Naive thymus-derived CD4-positive, alpha-beta T cell (primary cell): ENCODE measurements at regions not wholly inside any gene's neighbourhood (a gene's known extent, or its start where the extent isn't known, plus 50 kb on each side); places are given as distances from the start of the nearest gene placed in this dataset.

Experiments
- ATAC-seq: fragments of 150-1000 bp; cut with Tn5 transposase; 2 replicates; pipeline ENCODE4 v1.10.0; 2021; ENCODE audit warnings: mild to moderate bottlenecking, moderate library complexity
- CTCF ChIA-PET: fragments of 350-600 bp; sonication (Branson Sonifier 250); formaldehyde crosslinking; loops from one replicate; lab custom pipeline; 2021; ENCODE audit warnings: antibody characterized with exemption; lab: Charles Lee
- POLR2A ChIA-PET: fragments of 350-600 bp; sonication (Branson Sonifier 250); formaldehyde crosslinking; loops from one replicate; lab custom pipeline; 2021; ENCODE audit warnings: antibody characterized with exemption, inconsistent platforms; lab: Charles Lee
- DNase-seq, 9 donors: peaks; one replicate each; pipeline versions ENCODE4 v3.0.0 to v3.0.0-alpha.2; 2020 to 2022; ENCODE audit warnings: mixed read lengths in 1 of 9
- H3K27ac ChIP-seq: one replicate; pipeline ENCODE4 v1.7.0; 2013; ENCODE audit warnings: mild to moderate bottlenecking, low read depth, low read length, moderate library complexity
- H3K27me3 ChIP-seq, 2 donors: one replicate each; pipeline ENCODE4 v1.7.0; 2013; ENCODE audit warnings: low read length in 2 of 2, mild to moderate bottlenecking in 2 of 2, moderate library complexity in 2 of 2; ENCODE audit not compliant: control insufficient read depth in 2 of 2, insufficient read depth in 2 of 2
- H3K36me3 ChIP-seq, 3 experiments: 1 replicate in 2 of 3; 2 replicates in 1 of 3; pipeline ENCODE4 v1.7.0; 2013; ENCODE audit warnings: low read length in 3 of 3, mild to moderate bottlenecking in 3 of 3, moderate library complexity in 1 of 3; ENCODE audit not compliant: insufficient read depth in 3 of 3, control insufficient read depth in 2 of 3
- H3K4me1 ChIP-seq, 2 donors: one replicate each; pipeline ENCODE4 v1.7.0; 2013; ENCODE audit warnings: low read length in 2 of 2, mild to moderate bottlenecking in 2 of 2, moderate library complexity in 1 of 2; ENCODE audit not compliant: control insufficient read depth in 2 of 2, insufficient read depth in 2 of 2
- H3K4me3 ChIP-seq: 2 replicates; pipeline ENCODE4 v1.7.0; 2013; ENCODE audit warnings: mild to moderate bottlenecking, low read length
- H3K9me3 ChIP-seq, 3 experiments: 1 replicate in 2 of 3; 2 replicates in 1 of 3; pipeline ENCODE4 v1.7.0; 2013; ENCODE audit warnings: low read length in 3 of 3; ENCODE audit not compliant: control insufficient read depth in 2 of 3
- H3K27ac Mint-ChIP-seq, 9 donors: one replicate each; pipeline ENCODE4 v1.8.0; 2020 to 2022; ENCODE audit warnings: mixed read lengths in 9 of 9, mild to moderate bottlenecking in 8 of 9, moderate library complexity in 5 of 9, inconsistent platforms in 2 of 9
- H3K27me3 Mint-ChIP-seq, 5 donors: one replicate each; pipeline ENCODE4 v1.8.0; 2021 to 2022; ENCODE audit warnings: mixed read lengths in 5 of 5, mild to moderate bottlenecking in 1 of 5
- H3K36me3 Mint-ChIP-seq, 5 donors: one replicate each; pipeline ENCODE4 v1.8.0; 2020 to 2022; ENCODE audit warnings: mixed read lengths in 5 of 5, mild to moderate bottlenecking in 3 of 5, inconsistent platforms in 1 of 5
- H3K4me1 Mint-ChIP-seq, 7 donors: one replicate each; pipeline ENCODE4 v1.8.0; 2020 to 2022; ENCODE audit warnings: mixed read lengths in 7 of 7, mild to moderate bottlenecking in 3 of 7, inconsistent platforms in 1 of 7
- H3K4me3 Mint-ChIP-seq, 10 donors: one replicate each; pipeline ENCODE4 v1.8.0; 2020 to 2022; ENCODE audit warnings: mild to moderate bottlenecking in 10 of 10, mixed read lengths in 10 of 10, moderate library complexity in 6 of 10, inconsistent platforms in 2 of 10
- H3K9me3 Mint-ChIP-seq, 11 donors: one replicate each; pipeline ENCODE4 v1.8.0; 2020 to 2022; ENCODE audit warnings: mixed read lengths in 11 of 11, mild to moderate bottlenecking in 4 of 11, inconsistent platforms in 1 of 11, moderate library complexity in 1 of 11
- intact Hi-C, 2 donors: fragments of 100-400 bp; cut with micrococcal nuclease; formaldehyde crosslinking; loops; one replicate each; pipeline ENCODE4 v1.15.1; 2023

- no peak overlapping the region for H3K4me3 ChIP-seq
- no peaks in the 10 kb centered on the region for H3K27me3 ChIP-seq
- intact Hi-C loops, result no loop called here
- Mint-ChIP-seq H3K4me1 (peaks cover 0 to 6% (median 0%) of the 10 kb centered on the region in 7 donors), H3K27ac (no peak overlapping the region), H3K9me3 (peaks cover 0 to 4% (median 0%) of the 10 kb centered on the region in 11 donors), H3K36me3 (no peaks in the 10 kb centered on the region), H3K4me3 (no peak overlapping the region), H3K27me3 (peaks cover 0 to 18% (median 5%) of the 10 kb centered on the region in 5 donors)
- ChIA-PET CTCF (no interaction called here), POLR2A (no interaction called here)
- no peak for ATAC-seq
- H3K27ac ChIP-seq, result no peak overlapping the region
- DNase-seq, result no peak
- no peaks in the 10 kb centered on the region for H3K4me1 ChIP-seq
- no peaks in the 10 kb centered on the region for H3K9me3 ChIP-seq
- H3K36me3 ChIP-seq, result no peaks in the 10 kb centered on the region
Measured at GRCh38 chr6:100168148-100168547, 174.1 kb upstream of the MCHR2 start.

DNA sequence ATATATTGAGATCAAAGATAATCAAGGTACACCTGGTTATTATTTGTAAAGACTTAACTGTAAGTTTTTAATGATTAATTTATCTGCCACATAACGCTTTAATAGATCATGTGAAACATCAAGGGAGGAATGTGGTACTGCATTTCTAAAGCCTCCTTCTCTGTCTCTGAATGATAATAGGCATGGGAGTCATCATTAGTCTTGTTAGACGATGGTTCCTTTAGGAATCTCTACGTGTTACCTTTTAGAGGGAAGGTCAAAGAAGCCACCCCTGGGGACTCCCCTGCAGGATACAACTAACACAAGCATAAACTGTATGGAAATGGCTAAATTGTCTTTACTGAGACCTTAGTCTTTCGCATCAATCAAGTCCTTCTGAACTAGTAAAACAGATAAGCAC is 173.6 kb upstream of the MCHR2 start:
- H3K9me3 ChIP-seq, result no peaks in the 10 kb centered on the region
- peaks cover 0 to 18% (median 9%) of the 10 kb centered on the region in 5 donors for H3K27me3 Mint-ChIP-seq
- H3K27me3 ChIP-seq, result no peaks in the 10 kb centered on the region
- no peak overlapping the region for H3K27ac ChIP-seq
- peaks cover 0 to 6% (median 0%) of the 10 kb centered on the region in 7 donors for H3K4me1 Mint-ChIP-seq
- DNase-seq (no peak), ATAC-seq (no peak)
- ChIA-PET CTCF (no interaction called here), POLR2A (interaction anchor here (0.7 kb wide), 1 partner anchor 17 kb away, joined by 4 read pairs; no protein-coding TSS in a partner anchor)
- H3K9me3 Mint-ChIP-seq, result peaks cover 0 to 4% (median 0%) of the 10 kb centered on the region in 11 donors
- no peak overlapping the region for H3K27ac Mint-ChIP-seq
- no peaks in the 10 kb centered on the region for H3K4me1 ChIP-seq
- intact Hi-C loops, result no loop called here
- H3K36me3 ChIP-seq, result no peaks in the 10 kb centered on the region
- H3K36me3 Mint-ChIP-seq, result no peaks in the 10 kb centered on the region
- no peak overlapping the region for H3K4me3 Mint-ChIP-seq
- no peak overlapping the region for H3K4me3 ChIP-seq

DNA sequence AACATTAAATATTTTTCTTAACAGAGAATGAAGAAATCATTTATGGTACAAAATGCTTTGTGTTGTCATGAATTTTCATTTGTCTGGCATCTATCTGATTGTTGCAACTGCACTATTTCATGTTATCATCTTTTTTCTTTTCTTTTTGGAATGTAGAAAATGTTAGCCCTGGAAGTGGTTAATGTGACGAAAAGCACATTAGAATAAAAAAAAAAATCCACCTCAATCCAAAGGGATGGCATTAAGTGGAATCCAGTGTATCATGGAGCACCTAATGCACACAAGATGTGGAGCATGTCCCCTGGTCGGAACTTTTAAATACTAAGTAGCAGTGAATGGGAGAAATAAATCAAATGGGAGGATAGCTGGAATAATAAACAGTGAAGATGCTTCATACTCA is 172.9 kb upstream of the MCHR2 start:
- peaks cover 0 to 4% (median 0%) of the 10 kb centered on the region in 11 donors for H3K9me3 Mint-ChIP-seq

GRCh38 chr6:100165442-100165841 is 171.4 kb upstream of the MCHR2 start:
- Histone ChIP-seq H3K4me3 (no peak overlapping the region), H3K9me3 (no peaks in the 10 kb centered on the region), H3K27ac (no peak overlapping the region), H3K27me3 (no peaks in the 10 kb centered on the region), H3K4me1 (no peaks in the 10 kb centered on the region), H3K36me3 (no peaks in the 10 kb centered on the region)
- DNase-seq (no peak), ATAC-seq (no peak)
- ChIA-PET POLR2A (no interaction called here), CTCF (no interaction called here)
- intact Hi-C loops, result no loop called here
- H3K27ac Mint-ChIP-seq, result no peak overlapping the region
- H3K27me3 Mint-ChIP-seq, result peaks cover 0 to 14% (median 10%) of the 10 kb centered on the region in 5 donors
- peaks cover 0 to 4% (median 0%) of the 10 kb centered on the region in 11 donors for H3K9me3 Mint-ChIP-seq
- no peaks in the 10 kb centered on the region for H3K36me3 Mint-ChIP-seq
- H3K4me3 Mint-ChIP-seq, result no peak overlapping the region
- H3K4me1 Mint-ChIP-seq, result no peaks in the 10 kb centered on the region

More for the DNA sequence above, 172.9 kb upstream of the MCHR2 start:
- Histone ChIP-seq H3K4me1 (no peaks in the 10 kb centered on the region), H3K27me3 (no peaks in the 10 kb centered on the region), H3K4me3 (no peak overlapping the region), H3K9me3 (no peaks in the 10 kb centered on the region), H3K36me3 (no peaks in the 10 kb centered on the region), H3K27ac (no peak overlapping the region)
- ATAC-seq, result no peak
- H3K27ac Mint-ChIP-seq, result no peak overlapping the region
- H3K4me1 Mint-ChIP-seq, result peaks cover 0 to under 1% (median 0%) of the 10 kb centered on the region in 7 donors
- DNase-seq, result no peak
- H3K27me3 Mint-ChIP-seq, result peaks cover 0 to 14% (median 9%) of the 10 kb centered on the region in 5 donors
- no peaks in the 10 kb centered on the region for H3K36me3 Mint-ChIP-seq
- no peak overlapping the region for H3K4me3 Mint-ChIP-seq
- ChIA-PET POLR2A (interaction anchor here (0.7 kb wide), 1 partner anchor 18 kb away, joined by 4 read pairs; no protein-coding TSS in a partner anchor), CTCF (no interaction called here)
- intact Hi-C loops, result no loop called here

- H3K27ac Mint-ChIP-seq, result no peak overlapping the region
- peaks cover 0 to 15% (median 12%) of the 10 kb centered on the region in 5 donors for H3K27me3 Mint-ChIP-seq
- no peaks in the 10 kb centered on the region for H3K36me3 Mint-ChIP-seq
- no peaks in the 10 kb centered on the region for H3K27me3 ChIP-seq
- no peaks in the 10 kb centered on the region for H3K4me1 ChIP-seq
- peaks cover 0 to 4% (median 0%) of the 10 kb centered on the region in 11 donors for H3K9me3 Mint-ChIP-seq
- H3K4me3 Mint-ChIP-seq, result no peak overlapping the region
- H3K27ac ChIP-seq, result no peak overlapping the region
- H3K4me3 ChIP-seq, result no peak overlapping the region
- no peaks in the 10 kb centered on the region for H3K9me3 ChIP-seq
- ChIA-PET CTCF (no interaction called here), POLR2A (no interaction called here)
- H3K36me3 ChIP-seq, result no peaks in the 10 kb centered on the region
- H3K4me1 Mint-ChIP-seq, result no peaks in the 10 kb centered on the region
- ATAC-seq (no peak), DNase-seq (no peak)
- intact Hi-C loops, result no loop called here
Measured at GRCh38 chr6:100163035-100163434, 169.0 kb upstream of the MCHR2 start.

- Histone ChIP-seq H3K4me3 (no peak overlapping the region), H3K27me3 (no peaks in the 10 kb centered on the region), H3K27ac (no peak overlapping the region), H3K9me3 (no peaks in the 10 kb centered on the region), H3K4me1 (no peaks in the 10 kb centered on the region), H3K36me3 (no peaks in the 10 kb centered on the region)
- ChIA-PET POLR2A (no interaction called here), CTCF (no interaction called here)
- intact Hi-C loops, result no loop called here
- Mint-ChIP-seq H3K27ac (no peak overlapping the region), H3K27me3 (peaks cover 0 to 15% (median 10%) of the 10 kb centered on the region in 5 donors), H3K4me1 (no peaks in the 10 kb centered on the region), H3K36me3 (no peaks in the 10 kb centered on the region), H3K9me3 (peaks cover 0 to 4% (median 0%) of the 10 kb centered on the region in 11 donors), H3K4me3 (no peak overlapping the region)
- no peak for DNase-seq
- no peak for ATAC-seq
Measured at GRCh38 chr6:100161782-100162365, 167.9 kb upstream of the MCHR2 start.

DNA sequence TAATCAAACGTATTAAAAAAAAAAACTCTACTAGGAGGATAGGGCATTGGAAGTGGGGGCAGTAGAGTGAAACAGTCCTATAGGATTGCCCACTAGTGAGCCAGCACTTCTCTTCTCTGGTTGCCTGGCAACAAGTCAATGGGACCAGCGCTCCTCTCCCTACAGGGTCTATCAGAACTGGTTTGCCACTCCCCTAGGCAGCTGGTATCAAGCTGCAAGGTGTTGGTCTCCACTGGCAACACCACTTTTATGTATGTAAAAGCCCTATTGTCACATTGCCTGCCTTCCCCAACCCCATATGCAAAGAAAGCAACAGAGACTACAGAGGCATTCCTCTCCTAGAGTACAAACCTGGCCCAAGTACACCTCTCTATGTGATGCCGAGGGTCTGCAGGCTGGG is 166.9 kb upstream of the MCHR2 start:
- ChIA-PET CTCF (no interaction called here), POLR2A (no interaction called here)
- H3K4me1 Mint-ChIP-seq, result no peaks in the 10 kb centered on the region
- H3K27ac Mint-ChIP-seq, result no peak overlapping the region
- no peak overlapping the region for H3K4me3 ChIP-seq
- H3K4me3 Mint-ChIP-seq, result no peak overlapping the region
- H3K27me3 Mint-ChIP-seq, result peaks cover 0 to 15% (median 10%) of the 10 kb centered on the region in 5 donors
- DNase-seq, result no peak
- H3K36me3 ChIP-seq, result no peaks in the 10 kb centered on the region
- no peaks in the 10 kb centered on the region for H3K9me3 ChIP-seq
- no peaks in the 10 kb centered on the region for H3K36me3 Mint-ChIP-seq
- H3K4me1 ChIP-seq, result no peaks in the 10 kb centered on the region
- no peak for ATAC-seq
- H3K27me3 ChIP-seq, result no peaks in the 10 kb centered on the region
- no peak overlapping the region for H3K27ac ChIP-seq
- peaks cover 0 to 4% (median 0%) of the 10 kb centered on the region in 11 donors for H3K9me3 Mint-ChIP-seq
- intact Hi-C loops, result no loop called here
